LNCAP (cell line): ENCODE measurements at regions not wholly inside any gene's neighbourhood (a gene's known extent, or its start where the extent isn't known, plus 50 kb on each side); places are given as distances from the start of the nearest gene placed in this dataset.

Experiments
- TF ChIP-seq, protein P1 (sequence below): fragments of 450-650 bp; IDR thresholded peaks from 2 replicates; pipeline ENCODE4 v1.5.1; 2017; ENCODE audit warnings: mild to moderate bottlenecking

DNA sequence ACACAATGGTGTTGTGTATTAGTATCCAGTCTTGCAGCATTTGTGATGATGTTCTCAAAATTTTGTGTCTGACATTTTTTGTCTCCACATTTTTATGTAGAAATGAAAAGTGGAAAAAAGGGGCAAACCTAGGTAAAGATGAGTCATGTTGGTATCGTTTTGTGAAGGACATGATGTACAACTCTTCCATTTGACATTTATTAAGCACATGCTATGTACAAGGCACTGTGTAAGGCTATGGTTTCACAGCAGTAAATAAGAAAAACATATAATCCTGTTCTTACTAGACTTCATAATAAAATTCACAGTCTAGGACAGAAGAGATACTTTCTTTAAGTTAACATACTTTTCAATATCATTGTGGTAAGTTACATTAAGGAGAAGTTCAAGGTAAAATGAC is 143.5 kb upstream of the CNTN4 start:
- TF ChIP-seq, protein P1, sequence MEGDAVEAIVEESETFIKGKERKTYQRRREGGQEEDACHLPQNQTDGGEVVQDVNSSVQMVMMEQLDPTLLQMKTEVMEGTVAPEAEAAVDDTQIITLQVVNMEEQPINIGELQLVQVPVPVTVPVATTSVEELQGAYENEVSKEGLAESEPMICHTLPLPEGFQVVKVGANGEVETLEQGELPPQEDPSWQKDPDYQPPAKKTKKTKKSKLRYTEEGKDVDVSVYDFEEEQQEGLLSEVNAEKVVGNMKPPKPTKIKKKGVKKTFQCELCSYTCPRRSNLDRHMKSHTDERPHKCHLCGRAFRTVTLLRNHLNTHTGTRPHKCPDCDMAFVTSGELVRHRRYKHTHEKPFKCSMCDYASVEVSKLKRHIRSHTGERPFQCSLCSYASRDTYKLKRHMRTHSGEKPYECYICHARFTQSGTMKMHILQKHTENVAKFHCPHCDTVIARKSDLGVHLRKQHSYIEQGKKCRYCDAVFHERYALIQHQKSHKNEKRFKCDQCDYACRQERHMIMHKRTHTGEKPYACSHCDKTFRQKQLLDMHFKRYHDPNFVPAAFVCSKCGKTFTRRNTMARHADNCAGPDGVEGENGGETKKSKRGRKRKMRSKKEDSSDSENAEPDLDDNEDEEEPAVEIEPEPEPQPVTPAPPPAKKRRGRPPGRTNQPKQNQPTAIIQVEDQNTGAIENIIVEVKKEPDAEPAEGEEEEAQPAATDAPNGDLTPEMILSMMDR, result no peak

DNA sequence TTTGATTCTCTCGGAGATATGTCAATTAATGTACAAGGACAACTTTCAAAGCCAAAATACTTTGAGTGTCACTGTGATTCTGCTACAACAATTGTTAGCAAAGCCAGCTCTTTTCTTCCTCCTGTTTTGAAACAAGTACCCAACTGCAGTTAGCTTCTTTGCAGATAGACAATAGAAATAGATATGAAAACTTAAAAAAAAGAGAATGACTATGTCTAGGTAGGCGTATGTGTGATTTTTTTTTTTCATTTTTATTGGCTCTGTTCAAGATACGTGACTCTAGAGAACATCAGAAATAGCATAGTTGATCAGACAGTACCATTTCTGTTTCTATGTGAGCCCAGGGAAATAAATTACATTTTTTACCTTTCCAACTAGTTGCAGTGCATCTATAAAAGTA is 142.9 kb upstream of the CNTN4 start:
- TF ChIP-seq, protein P1, result no peak

DNA sequence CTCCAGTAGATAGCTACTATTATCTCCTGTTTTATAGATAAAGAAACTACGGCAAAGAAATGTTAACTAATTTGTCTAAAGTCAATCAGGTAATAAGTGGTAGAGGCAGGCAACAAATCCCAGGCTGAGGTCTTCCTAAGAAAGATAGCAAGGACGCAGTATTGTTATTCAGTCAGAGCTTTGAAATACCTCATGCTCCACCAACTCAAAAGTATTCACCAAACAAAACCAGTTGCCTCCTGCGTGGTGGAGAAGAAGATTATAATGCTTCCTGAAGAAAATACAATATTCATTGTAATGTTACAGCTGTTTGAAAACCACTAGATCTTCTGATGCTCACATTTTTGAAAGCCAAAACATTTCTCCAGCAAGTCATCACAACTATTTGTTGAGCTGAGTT is 138.2 kb upstream of the CNTN4 start:
- TF ChIP-seq, protein P1, result no peak

DNA sequence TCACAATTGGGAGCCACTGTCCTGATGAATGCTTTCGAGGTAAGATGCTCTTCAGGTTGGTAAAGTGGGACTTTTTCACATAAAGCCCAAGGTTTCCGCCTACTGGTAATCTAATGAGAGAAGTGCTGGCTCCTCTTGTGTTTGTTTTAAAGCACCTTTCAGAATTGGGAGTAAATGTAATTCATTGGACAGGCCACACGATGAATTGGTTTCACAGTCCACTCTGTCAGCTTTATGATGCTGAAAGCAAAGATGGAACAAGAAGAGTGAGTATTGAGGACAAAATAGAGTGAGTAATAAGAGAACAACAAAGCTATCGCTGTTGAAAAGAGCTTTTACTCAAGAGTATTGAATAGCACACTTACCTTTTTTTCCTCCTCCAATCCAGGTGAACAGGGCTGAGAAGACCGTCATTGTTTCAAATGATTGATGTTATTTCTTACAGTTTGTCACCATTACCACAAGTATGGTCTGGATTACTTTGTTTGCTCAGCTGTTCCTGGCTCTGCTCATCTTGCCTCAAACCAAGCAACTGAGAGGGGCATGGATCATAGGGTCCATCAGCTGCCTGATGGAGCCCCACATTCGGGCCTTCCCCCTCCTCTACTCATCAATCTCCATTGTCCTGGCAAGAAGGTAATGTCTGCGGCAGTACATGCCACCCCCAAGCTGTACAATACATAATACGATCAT is 136.1 kb upstream of the CNTN4 start:
- TF ChIP-seq, protein P1, result no peak

DNA sequence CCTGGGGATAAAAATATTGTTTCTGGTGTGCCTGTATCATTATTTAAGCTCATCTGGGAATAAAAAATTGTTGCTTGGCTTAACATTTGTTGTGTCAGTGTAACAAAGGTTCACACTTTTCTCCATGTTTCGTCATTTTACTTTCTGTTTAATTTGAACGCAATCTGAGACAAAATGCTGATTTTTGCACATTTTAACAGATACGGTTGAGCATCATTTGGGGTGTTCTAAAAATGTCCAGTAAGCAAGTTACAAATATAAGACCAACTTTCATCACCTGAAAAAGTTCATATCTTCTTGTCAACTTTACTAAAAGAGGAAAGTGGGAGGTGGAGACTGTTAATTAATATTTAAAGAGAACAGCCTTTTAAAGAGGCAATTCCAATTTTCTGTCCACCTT is 134.8 kb upstream of the CNTN4 start:
- TF ChIP-seq, protein P1, result no peak

DNA sequence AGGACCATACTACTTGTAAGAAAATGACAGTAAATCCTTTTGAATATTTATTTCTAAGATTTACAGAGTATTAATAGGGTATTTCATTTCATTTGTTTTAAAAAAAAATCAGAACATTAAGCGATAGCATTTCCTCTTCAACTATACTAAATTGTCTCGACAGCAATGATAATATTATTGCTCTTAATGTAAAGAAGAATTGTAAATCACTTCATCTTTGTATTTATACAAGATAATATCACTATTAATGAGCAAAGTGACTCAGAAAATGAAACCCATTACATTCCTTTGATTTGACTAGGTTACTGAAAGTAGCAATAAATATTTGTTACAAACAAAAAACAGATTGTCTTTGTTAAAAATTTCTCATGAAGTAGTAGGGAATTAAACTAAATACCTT is 131.1 kb upstream of the CNTN4 start:
- TF ChIP-seq, protein P1, result no peak

DNA sequence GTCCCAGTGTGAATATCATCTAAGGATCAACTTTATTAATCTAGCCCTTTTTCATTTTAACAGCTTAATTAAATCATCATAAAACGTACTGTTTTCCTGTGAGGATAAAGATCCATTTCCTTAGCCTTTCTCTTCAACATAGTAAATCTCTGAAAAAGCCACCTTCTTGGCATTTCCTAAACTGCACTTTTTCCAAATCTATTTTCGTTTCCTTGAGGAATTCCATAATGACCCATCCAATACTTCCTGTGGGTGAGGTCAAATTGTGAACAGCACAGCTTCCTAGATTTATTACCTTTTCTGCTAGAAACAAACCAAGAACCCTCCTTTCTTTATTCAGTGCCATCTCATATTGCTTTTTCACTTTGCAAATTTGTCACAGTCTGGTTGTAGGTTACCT is 129.4 kb upstream of the CNTN4 start:
- TF ChIP-seq, protein P1, result no peak

DNA sequence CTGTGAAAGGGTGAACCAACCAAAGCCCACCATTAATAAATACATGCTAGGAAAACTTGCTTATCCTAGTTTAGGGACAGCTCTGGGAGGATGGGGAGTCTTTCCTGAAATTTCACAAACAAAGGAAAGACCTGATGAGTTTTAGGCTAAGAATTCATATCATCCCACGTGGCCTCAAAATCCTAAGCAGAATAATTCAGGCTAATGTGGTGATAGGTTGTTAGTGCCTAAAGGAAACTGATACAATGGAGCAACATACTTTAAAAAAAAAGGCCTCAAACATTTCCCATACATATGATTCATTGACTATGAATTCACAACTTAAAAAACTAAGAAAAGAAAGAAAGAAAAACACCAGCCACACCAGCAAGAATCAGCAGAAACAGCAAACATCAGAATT is 126.9 kb upstream of the CNTN4 start:
- TF ChIP-seq, protein P1, result no peak
